Neural crest cell (in vitro differentiated cells): ENCODE measurements at regions not wholly inside any gene's neighbourhood (a gene's known extent, or its start where the extent isn't known, plus 50 kb on each side); places are given as distances from the start of the nearest gene placed in this dataset.

Source experiments
- DNase-seq: peaks from one replicate; pipeline ENCODE4 v3.0.0; 2021; ENCODE audit warnings: low read depth, mixed read lengths, low spot score
- H3K27ac Mint-ChIP-seq: one replicate; pipeline ENCODE4 v1.8.0; 2021; ENCODE audit warnings: mild to moderate bottlenecking, mixed read lengths; ENCODE audit not compliant: unreplicated experiment
- H3K27me3 Mint-ChIP-seq: 2 replicates; pipeline ENCODE4 v1.8.0; 2021; ENCODE audit warnings: low read depth, mild to moderate bottlenecking, mixed read lengths
- H3K36me3 Mint-ChIP-seq: 2 replicates; pipeline ENCODE4 v1.8.0; 2021; ENCODE audit warnings: low read depth, mild to moderate bottlenecking, mixed read lengths
- H3K4me1 Mint-ChIP-seq: 2 replicates; pipeline ENCODE4 v1.8.0; 2021; ENCODE audit warnings: mixed read lengths
- H3K4me3 Mint-ChIP-seq: one replicate; pipeline ENCODE4 v1.8.0; 2021; ENCODE audit warnings: mild to moderate bottlenecking, mixed read lengths
- H3K9me3 Mint-ChIP-seq: 2 replicates; pipeline ENCODE4 v1.8.0; 2021; ENCODE audit warnings: mixed read lengths
- CTCF ChIP-seq: fragments of 200-600 bp; sonication (generic); conservative IDR thresholded peaks from 2 replicates; pipeline ENCODE4 v1.5.0; 2021; ENCODE audit warnings: antibody characterized with exemption, mild to moderate bottlenecking

- no peak overlapping the region for H3K27ac Mint-ChIP-seq
Measured at GRCh38 chr5:171537070-171537849, 117.8 kb downstream of the FGF18 start.

GRCh38 chr5:171537923-171538537 is 118.6 kb downstream of the FGF18 start:
- TF ChIP-seq CTCF: no peak
- Mint-ChIP-seq H3K36me3 (no peaks in the 10 kb centered on the region), H3K27ac (no peak overlapping the region)

More at GRCh38 chr5:171537070-171537849, 117.8 kb downstream of the FGF18 start:
- H3K4me3 Mint-ChIP-seq: no peak overlapping the region
- peaks cover 39% of the 10 kb centered on the region for H3K4me1 Mint-ChIP-seq
- peaks cover 2% of the 10 kb centered on the region for H3K27me3 Mint-ChIP-seq
- no peaks in the 10 kb centered on the region for H3K36me3 Mint-ChIP-seq
- no peak for TF ChIP-seq CTCF
- no peak for DNase-seq
- no peaks in the 10 kb centered on the region for H3K9me3 Mint-ChIP-seq

GRCh38 chr5:171538681-171539080 is 119.2 kb downstream of the FGF18 start:
- H3K27ac Mint-ChIP-seq: no peak overlapping the region
- no peak for DNase-seq
- no peak overlapping the region for H3K4me3 Mint-ChIP-seq

More at GRCh38 chr5:171537923-171538537, 118.6 kb downstream of the FGF18 start:
- no peak overlapping the region for H3K4me3 Mint-ChIP-seq
- H3K4me1 Mint-ChIP-seq: peaks cover 45% of the 10 kb centered on the region
- peaks cover 2% of the 10 kb centered on the region for H3K27me3 Mint-ChIP-seq
- DNase-seq: no peak
- no peaks in the 10 kb centered on the region for H3K9me3 Mint-ChIP-seq

GRCh38 chr5:171540865-171541264 is 121.4 kb downstream of the FGF18 start:
- H3K4me3 Mint-ChIP-seq: no peak overlapping the region
- no peaks in the 10 kb centered on the region for H3K36me3 Mint-ChIP-seq
- no peak for TF ChIP-seq CTCF
- no peak overlapping the region for H3K27ac Mint-ChIP-seq
- H3K4me1 Mint-ChIP-seq: peaks cover 30% of the 10 kb centered on the region
- H3K9me3 Mint-ChIP-seq: no peaks in the 10 kb centered on the region
- peaks cover 2% of the 10 kb centered on the region for H3K27me3 Mint-ChIP-seq
- no peak for DNase-seq

More at GRCh38 chr5:171538681-171539080, 119.2 kb downstream of the FGF18 start:
- Mint-ChIP-seq H3K36me3 (no peaks in the 10 kb centered on the region), H3K27me3 (peaks cover 2% of the 10 kb centered on the region), H3K9me3 (no peaks in the 10 kb centered on the region), H3K4me1 (peaks cover 50% of the 10 kb centered on the region)
- no peak for TF ChIP-seq CTCF

- Mint-ChIP-seq H3K4me1 (peaks cover 26% of the 10 kb centered on the region), H3K27me3 (peaks cover 2% of the 10 kb centered on the region), H3K27ac (no peak overlapping the region), H3K4me3 (no peak overlapping the region), H3K9me3 (no peaks in the 10 kb centered on the region), H3K36me3 (no peaks in the 10 kb centered on the region)
- no peak for DNase-seq
- TF ChIP-seq CTCF: no peak
Measured at GRCh38 chr5:171541341-171541776, 121.9 kb downstream of the FGF18 start.
